Glutamatergic neuron (in vitro differentiated cells): ENCODE measurements at regions not wholly inside any gene's neighbourhood (a gene's known extent, or its start where the extent isn't known, plus 50 kb on each side); places are given as distances from the start of the nearest gene placed in this dataset.

Experiments used
- DNase-seq: peaks from one replicate; pipeline ENCODE4 v3.0.0; 2022
- H3K27ac Mint-ChIP-seq: one replicate; pipeline ENCODE4 v1.8.0; 2020; ENCODE audit warnings: mild to moderate bottlenecking, mixed read lengths, inconsistent platforms; ENCODE audit not compliant: unreplicated experiment
- H3K27me3 Mint-ChIP-seq: one replicate; pipeline ENCODE4 v1.8.0; 2020; ENCODE audit warnings: mild to moderate bottlenecking, moderate library complexity, mixed read lengths, inconsistent platforms; ENCODE audit not compliant: unreplicated experiment
- H3K36me3 Mint-ChIP-seq: one replicate; pipeline ENCODE4 v1.8.0; 2020; ENCODE audit warnings: mild to moderate bottlenecking, mixed read lengths, inconsistent platforms; ENCODE audit not compliant: unreplicated experiment
- H3K4me1 Mint-ChIP-seq: one replicate; pipeline ENCODE4 v1.8.0; 2020; ENCODE audit warnings: mild to moderate bottlenecking, low read depth, mixed read lengths, inconsistent platforms; ENCODE audit not compliant: unreplicated experiment
- H3K4me3 Mint-ChIP-seq: one replicate; pipeline ENCODE4 v1.8.0; 2020; ENCODE audit warnings: mild to moderate bottlenecking, mixed read lengths, inconsistent platforms; ENCODE audit not compliant: unreplicated experiment
- H3K9me3 Mint-ChIP-seq: one replicate; pipeline ENCODE4 v1.8.0; 2020; ENCODE audit warnings: mild to moderate bottlenecking, moderate library complexity, mixed read lengths, inconsistent platforms; ENCODE audit not compliant: unreplicated experiment
- CTCF ChIP-seq: fragments of 200-600 bp; sonication (generic); IDR thresholded peaks from one replicate; pipeline ENCODE4 v1.5.0; 2021; ENCODE audit not compliant: partially characterized antibody, unreplicated experiment

- Mint-ChIP-seq H3K27ac (no peak overlapping the region), H3K4me1 (no peaks in the 10 kb centered on the region), H3K36me3 (no peaks in the 10 kb centered on the region), H3K9me3 (no peaks in the 10 kb centered on the region), H3K27me3 (no peaks in the 10 kb centered on the region), H3K4me3 (no peak overlapping the region)
- no peak for TF ChIP-seq CTCF
- DNase-seq, result no peak
Measured at GRCh38 chr11:37817727-37818270, 1219.8 kb upstream of the RAG2 start.

GRCh38 chr11:37812281-37812880, 1214.3 kb upstream of the RAG2 start:
- Mint-ChIP-seq H3K4me1 (no peaks in the 10 kb centered on the region), H3K27me3 (peaks cover 4% of the 10 kb centered on the region), H3K4me3 (no peak overlapping the region), H3K9me3 (no peaks in the 10 kb centered on the region), H3K36me3 (no peaks in the 10 kb centered on the region), H3K27ac (no peak overlapping the region)
- no peak for TF ChIP-seq CTCF
- no peak for DNase-seq

- TF ChIP-seq CTCF, result no peak
- Mint-ChIP-seq H3K4me1 (no peaks in the 10 kb centered on the region), H3K9me3 (no peaks in the 10 kb centered on the region), H3K36me3 (no peaks in the 10 kb centered on the region), H3K27me3 (peaks cover 4% of the 10 kb centered on the region), H3K4me3 (no peak overlapping the region), H3K27ac (no peak overlapping the region)
- DNase-seq, result no peak
Measured at GRCh38 chr11:37811349-37811748, 1213.3 kb upstream of the RAG2 start.

GRCh38 chr11:37804666-37805065, 1206.6 kb upstream of the RAG2 start:
- no peaks in the 10 kb centered on the region for H3K9me3 Mint-ChIP-seq
- no peaks in the 10 kb centered on the region for H3K36me3 Mint-ChIP-seq
- no peaks in the 10 kb centered on the region for H3K27me3 Mint-ChIP-seq
- TF ChIP-seq CTCF, result no peak
- H3K27ac Mint-ChIP-seq, result no peak overlapping the region
- H3K4me3 Mint-ChIP-seq, result no peak overlapping the region
- DNase-seq, result no peak
- no peaks in the 10 kb centered on the region for H3K4me1 Mint-ChIP-seq

GRCh38 chr11:37788141-37788877, 1190.3 kb upstream of the RAG2 start:
- H3K27me3 Mint-ChIP-seq, result no peaks in the 10 kb centered on the region
- no peak overlapping the region for H3K27ac Mint-ChIP-seq
- no peak for TF ChIP-seq CTCF
- H3K4me1 Mint-ChIP-seq, result no peaks in the 10 kb centered on the region
- no peak overlapping the region for H3K4me3 Mint-ChIP-seq
- no peak for DNase-seq
- peaks cover 7% of the 10 kb centered on the region for H3K36me3 Mint-ChIP-seq
- peaks cover 6% of the 10 kb centered on the region for H3K9me3 Mint-ChIP-seq
